Fibroblast of lung (primary cell): ENCODE measurements at regions not wholly inside any gene's neighbourhood (a gene's known extent, or its start where the extent isn't known, plus 50 kb on each side); places are given as distances from the start of the nearest gene placed in this dataset.

Experiments used
- DNase-seq, 2 donors: peaks; one replicate each; pipeline versions ENCODE4 v3.0.0 to v3.0.0-alpha.2; 2010; ENCODE audit warnings: low read depth in 2 of 2
- H2AFZ ChIP-seq: 2 replicates; pipeline ENCODE4 v1.5.1; 2012; ENCODE audit warnings: low read length, control low read depth, inconsistent platforms
- H3K27ac ChIP-seq: 2 replicates; pipeline ENCODE4 v1.5.1; 2011; ENCODE audit warnings: low read length, control low read depth; ENCODE audit not compliant: insufficient read depth
- H3K27me3 ChIP-seq: 2 replicates; pipeline ENCODE4 v1.5.1; 2011; ENCODE audit warnings: mild to moderate bottlenecking, low read length; ENCODE audit not compliant: control insufficient read depth, insufficient read depth
- H3K36me3 ChIP-seq: 2 replicates; pipeline ENCODE4 v1.5.1; 2011; ENCODE audit warnings: low read length; ENCODE audit not compliant: control insufficient read depth, insufficient read depth
- H3K4me1 ChIP-seq: 2 replicates; pipeline ENCODE4 v1.5.1; 2011; ENCODE audit warnings: low read length; ENCODE audit not compliant: control insufficient read depth, insufficient read depth; ENCODE audit errors: extremely low read depth
- H3K4me2 ChIP-seq: 2 replicates; pipeline ENCODE4 v1.5.1; 2011; ENCODE audit warnings: low read length, control low read depth; ENCODE audit not compliant: insufficient read depth; ENCODE audit errors: extremely low read depth
- H3K4me3 ChIP-seq, 4 experiments: fragments of 200-600 bp in 1 of 4; sonication (generic) in 1 of 4; replicated peaks in 1 of 4; 2 replicates each; pipeline ENCODE4 v1.5.1; 2011 to 2016; ENCODE audit warnings: low read length in 4 of 4, low read depth in 3 of 4, mild to moderate bottlenecking in 3 of 4, control low read depth in 2 of 4, inconsistent platforms in 1 of 4, mixed read lengths in 1 of 4; ENCODE audit not compliant: insufficient read depth in 1 of 4; ENCODE audit errors: control extremely low read depth in 1 of 4
- H3K79me2 ChIP-seq: 2 replicates; pipeline ENCODE4 v1.5.1; 2012; ENCODE audit warnings: mild to moderate bottlenecking, low read length, inconsistent platforms; ENCODE audit not compliant: control insufficient read depth, insufficient read depth
- H3K9ac ChIP-seq: 2 replicates; pipeline ENCODE4 v1.5.1; 2011; ENCODE audit warnings: mild to moderate bottlenecking, low read length, control low read depth; ENCODE audit not compliant: insufficient read depth
- H3K9me3 ChIP-seq: 2 replicates; pipeline ENCODE4 v1.5.1; 2012; ENCODE audit warnings: low read depth, low read length; ENCODE audit not compliant: control insufficient read depth, insufficient read depth
- H4K20me1 ChIP-seq: 2 replicates; pipeline ENCODE4 v1.5.1; 2011; ENCODE audit warnings: low read length; ENCODE audit not compliant: control insufficient read depth, insufficient read depth; ENCODE audit errors: extremely low read depth
- EZH2 ChIP-seq: IDR thresholded peaks from 2 replicates; pipeline ENCODE4 v1.5.1; 2012; ENCODE audit warnings: low read length, control low read depth, mild to moderate bottlenecking; ENCODE audit errors: missing control alignments
- TF ChIP-seq, protein P1 (sequence below), 2 donors: IDR thresholded peaks in 1 of 2; conservative IDR thresholded peaks in 1 of 2; 1 replicate in 1 of 2; 2 replicates in 1 of 2; pipeline ENCODE4 v1.5.1; 2011 to 2012; ENCODE audit warnings: low read length in 2 of 2, control low read depth in 1 of 2, inconsistent platforms in 1 of 2, low read depth in 1 of 2, mild to moderate bottlenecking in 1 of 2

DNA sequence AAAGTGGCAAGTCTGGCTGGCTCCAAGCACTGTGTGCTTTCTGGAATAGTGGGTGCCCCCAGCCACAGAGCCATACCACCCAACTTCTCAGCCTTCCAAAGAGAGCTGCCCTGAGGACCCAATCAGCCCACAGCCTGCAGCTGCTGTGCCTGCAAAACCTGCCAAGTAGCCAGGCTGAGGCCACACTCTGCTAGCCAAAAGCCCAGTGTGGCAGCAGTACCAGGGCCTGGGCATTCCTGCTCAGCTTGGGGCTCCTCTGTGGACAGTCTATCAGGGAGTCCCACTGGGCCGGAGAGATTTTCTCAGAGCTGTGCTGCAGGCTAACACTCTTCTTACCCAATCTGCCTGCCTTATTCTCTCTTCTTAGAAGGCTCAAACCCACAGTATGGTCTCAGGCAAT is 136.5 kb downstream of the TPRA1 start:
- Histone ChIP-seq H2AFZ (no peak overlapping the region), H4K20me1 (no peaks in the 10 kb centered on the region), H3K36me3 (no peaks in the 10 kb centered on the region), H3K27ac (no peak overlapping the region), H3K4me1 (no peaks in the 10 kb centered on the region), H3K27me3 (peaks cover 11% of the 10 kb centered on the region), H3K79me2 (no peaks in the 10 kb centered on the region), H3K4me2 (no peak overlapping the region), H3K9ac (no peak overlapping the region), H3K9me3 (no peaks in the 10 kb centered on the region), H3K4me3 (no peak overlapping the region)
- DNase-seq = no peak
- TF ChIP-seq, protein P1, sequence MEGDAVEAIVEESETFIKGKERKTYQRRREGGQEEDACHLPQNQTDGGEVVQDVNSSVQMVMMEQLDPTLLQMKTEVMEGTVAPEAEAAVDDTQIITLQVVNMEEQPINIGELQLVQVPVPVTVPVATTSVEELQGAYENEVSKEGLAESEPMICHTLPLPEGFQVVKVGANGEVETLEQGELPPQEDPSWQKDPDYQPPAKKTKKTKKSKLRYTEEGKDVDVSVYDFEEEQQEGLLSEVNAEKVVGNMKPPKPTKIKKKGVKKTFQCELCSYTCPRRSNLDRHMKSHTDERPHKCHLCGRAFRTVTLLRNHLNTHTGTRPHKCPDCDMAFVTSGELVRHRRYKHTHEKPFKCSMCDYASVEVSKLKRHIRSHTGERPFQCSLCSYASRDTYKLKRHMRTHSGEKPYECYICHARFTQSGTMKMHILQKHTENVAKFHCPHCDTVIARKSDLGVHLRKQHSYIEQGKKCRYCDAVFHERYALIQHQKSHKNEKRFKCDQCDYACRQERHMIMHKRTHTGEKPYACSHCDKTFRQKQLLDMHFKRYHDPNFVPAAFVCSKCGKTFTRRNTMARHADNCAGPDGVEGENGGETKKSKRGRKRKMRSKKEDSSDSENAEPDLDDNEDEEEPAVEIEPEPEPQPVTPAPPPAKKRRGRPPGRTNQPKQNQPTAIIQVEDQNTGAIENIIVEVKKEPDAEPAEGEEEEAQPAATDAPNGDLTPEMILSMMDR (conservative IDR thresholded peaks at IDR 0.05 in 1 of 2, IDR thresholded peaks at IDR 0.05 in 1 of 2; ENCODE audit: low read depth in 1 of 2, low read length in 2 of 2) = no peak
- TF ChIP-seq EZH2 = no peak

DNA sequence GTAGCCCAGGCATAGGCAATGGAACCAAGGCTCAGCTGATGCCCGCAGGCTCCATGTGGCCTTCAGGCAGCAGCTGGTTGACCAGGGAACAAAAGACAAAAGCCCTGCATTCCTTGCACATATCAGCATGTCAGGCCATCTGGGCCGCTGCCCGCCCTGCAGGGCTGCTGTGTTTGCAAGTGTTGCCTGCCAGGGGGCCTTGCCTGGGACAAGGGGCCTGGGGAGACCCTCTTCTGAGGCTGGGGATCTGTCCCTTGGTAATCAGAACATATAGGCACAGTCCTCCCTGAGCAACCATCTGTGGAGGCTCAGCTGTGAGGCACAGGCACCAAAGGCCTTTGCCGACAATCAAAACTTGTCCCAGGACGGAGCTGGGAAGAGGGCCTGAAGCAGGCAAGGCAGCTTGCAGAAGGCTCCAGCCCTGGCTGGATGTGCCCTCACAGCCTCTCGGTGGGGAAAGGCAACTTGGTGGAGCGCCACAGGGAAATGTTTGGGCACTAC is 138.2 kb downstream of the TPRA1 start:
- DNase-seq = no peak
- TF ChIP-seq, protein P1 (conservative IDR thresholded peaks at IDR 0.05 in 1 of 2, IDR thresholded peaks at IDR 0.05 in 1 of 2; ENCODE audit: low read depth in 1 of 2, low read length in 2 of 2) = no peak
- TF ChIP-seq EZH2 = no peak
- no peaks in the 10 kb centered on the region for H4K20me1 ChIP-seq
- H3K9me3 ChIP-seq = no peaks in the 10 kb centered on the region
- H3K4me1 ChIP-seq = no peaks in the 10 kb centered on the region
- H2AFZ ChIP-seq = no peak overlapping the region
- H3K36me3 ChIP-seq = no peaks in the 10 kb centered on the region
- no peaks in the 10 kb centered on the region for H3K79me2 ChIP-seq
- H3K4me3 ChIP-seq = no peak overlapping the region
- peaks cover 4% of the 10 kb centered on the region for H3K27me3 ChIP-seq
- no peak overlapping the region for H3K9ac ChIP-seq
- no peak overlapping the region for H3K27ac ChIP-seq
- H3K4me2 ChIP-seq = no peak overlapping the region

DNA sequence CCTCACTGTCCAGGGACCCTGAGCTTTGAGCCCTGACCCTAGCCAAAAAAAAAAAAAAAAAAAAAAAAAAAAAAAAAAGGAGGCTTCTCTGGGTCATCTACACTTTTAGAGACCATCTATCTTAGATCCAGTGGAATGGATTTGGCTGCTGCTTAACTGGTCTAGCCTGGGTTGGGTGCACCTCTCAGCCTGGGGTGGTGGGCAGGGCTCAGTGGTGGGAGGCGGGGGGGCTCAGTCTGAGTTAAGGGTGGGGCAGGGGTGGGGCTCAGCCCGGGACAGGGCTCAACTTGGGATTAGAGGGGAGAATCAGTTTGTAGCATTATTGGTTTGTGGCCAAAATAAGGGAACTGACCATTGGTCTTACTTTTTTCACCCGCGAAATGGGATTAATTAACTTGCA is 139.2 kb downstream of the TPRA1 start:
- Histone ChIP-seq H3K4me2 (no peak overlapping the region), H4K20me1 (no peaks in the 10 kb centered on the region), H3K4me3 (no peak overlapping the region), H3K9ac (no peak overlapping the region), H3K27me3 (peaks cover 3% of the 10 kb centered on the region), H3K27ac (no peak overlapping the region), H3K36me3 (no peaks in the 10 kb centered on the region), H2AFZ (no peak overlapping the region), H3K9me3 (no peaks in the 10 kb centered on the region), H3K4me1 (no peaks in the 10 kb centered on the region), H3K79me2 (no peaks in the 10 kb centered on the region)
- TF ChIP-seq EZH2 = no peak
- TF ChIP-seq, protein P1 (conservative IDR thresholded peaks at IDR 0.05 in 1 of 2, IDR thresholded peaks at IDR 0.05 in 1 of 2; ENCODE audit: low read depth in 1 of 2, low read length in 2 of 2) = no peak
- no peak for DNase-seq
